Thyroid gland (tissue), 4 donors: ENCODE measurements at regions not wholly inside any gene's neighbourhood (a gene's known extent, or its start where the extent isn't known, plus 50 kb on each side); places are given as distances from the start of the nearest gene placed in this dataset.

Experiments
- CTCF ChIP-seq, 6 experiments: fragments of 200-600 bp in 3 of 6; fragments of 450-650 bp in 3 of 6; sonication (generic) in 3 of 6; IDR thresholded peaks; one replicate each; pipeline ENCODE4 v1.5.1; 2016 to 2019; ENCODE audit warnings: antibody characterized with exemption in 6 of 6, mild to moderate bottlenecking in 2 of 6, inconsistent platforms in 1 of 6, moderate library complexity in 1 of 6
- POLR2A ChIP-seq, 2 donors: fragments of 450-650 bp; IDR thresholded peaks; one replicate each; pipeline ENCODE4 v1.6.1; 2017; ENCODE audit warnings: antibody characterized with exemption in 2 of 2, mild to moderate bottlenecking in 2 of 2, moderate library complexity in 1 of 2

- TF ChIP-seq CTCF (IDR thresholded peaks at IDR 0.05) (no peak), POLR2A (IDR thresholded peaks at IDR 0.05) (no peak)
Measured at GRCh38 chr3:182241766-182242488, 530.2 kb downstream of the SOX2 start.
